IPS DF 6.9 (cell line): ENCODE measurements at regions not wholly inside any gene's neighbourhood (a gene's known extent, or its start where the extent isn't known, plus 50 kb on each side); places are given as distances from the start of the nearest gene placed in this dataset.

Source experiments
- DNase-seq: peaks from one replicate; pipeline ENCODE4 v3.0.0-alpha.2; 2013; ENCODE audit warnings: low read depth, low spot score
- H3K27ac ChIP-seq: one replicate; pipeline ENCODE4 v1.5.1; 2013; ENCODE audit warnings: low read length, control low read depth
- H3K27me3 ChIP-seq: 2 replicates; pipeline ENCODE4 v1.6.1; 2013; ENCODE audit warnings: mild to moderate bottlenecking, low read length; ENCODE audit not compliant: control insufficient read depth, insufficient read depth
- H3K36me3 ChIP-seq: 2 replicates; pipeline ENCODE4 v1.6.1; 2013; ENCODE audit warnings: low read length; ENCODE audit not compliant: control insufficient read depth, insufficient read depth
- H3K4me1 ChIP-seq: 2 replicates; pipeline ENCODE4 v1.6.1; 2013; ENCODE audit warnings: low read length; ENCODE audit not compliant: control insufficient read depth, insufficient read depth
- H3K4me3 ChIP-seq: 2 replicates; pipeline ENCODE4 v1.5.1; 2013; ENCODE audit warnings: mild to moderate bottlenecking, low read length
- H3K9me3 ChIP-seq: 2 replicates; pipeline ENCODE4 v1.6.1; 2013; ENCODE audit warnings: low read length, inconsistent platforms; ENCODE audit not compliant: control insufficient read depth, insufficient read depth
- WGBS: extraction: QIAGEN DNeasy Blood & Tissue Kit; methylation state at CpG from one replicate; pipeline ENCODE4 v1.1.7; 2013; ENCODE audit warnings: mixed read lengths, missing lambda C conversion rate; ENCODE audit not compliant: insufficient read length, insufficient coverage; 5-methylcytosine and 5-hydroxymethylcytosine counted together

DNA sequence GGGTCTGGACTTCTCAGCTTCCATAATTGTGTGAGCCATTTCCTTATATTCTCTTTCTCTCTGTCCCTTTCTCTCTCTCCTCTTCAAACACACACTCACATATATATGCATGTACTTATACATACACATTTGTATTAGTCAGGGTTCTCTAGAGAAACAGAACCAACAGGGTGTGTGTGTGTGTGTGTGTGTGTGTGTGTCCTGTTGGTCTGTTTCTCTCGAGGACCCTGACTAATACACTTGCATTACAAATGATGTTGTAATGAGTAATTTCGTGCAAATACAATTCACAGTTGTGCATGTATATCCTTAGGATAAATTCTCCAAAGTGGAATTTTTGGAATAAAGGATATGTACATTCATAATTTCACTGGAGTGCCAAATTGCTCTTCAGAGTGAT, 115.3 kb downstream of the NPIPB5 start:
- H3K4me3 ChIP-seq: no peak overlapping the region
- no peak for DNase-seq
- H3K4me1 ChIP-seq: no peaks in the 10 kb centered on the region
- H3K27ac ChIP-seq: no peak overlapping the region
- no peaks in the 10 kb centered on the region for H3K9me3 ChIP-seq
- H3K36me3 ChIP-seq: no peaks in the 10 kb centered on the region
- WGBS: no CpG with 5 or more reads among the region's 2 CpGs
- no peaks in the 10 kb centered on the region for H3K27me3 ChIP-seq

DNA sequence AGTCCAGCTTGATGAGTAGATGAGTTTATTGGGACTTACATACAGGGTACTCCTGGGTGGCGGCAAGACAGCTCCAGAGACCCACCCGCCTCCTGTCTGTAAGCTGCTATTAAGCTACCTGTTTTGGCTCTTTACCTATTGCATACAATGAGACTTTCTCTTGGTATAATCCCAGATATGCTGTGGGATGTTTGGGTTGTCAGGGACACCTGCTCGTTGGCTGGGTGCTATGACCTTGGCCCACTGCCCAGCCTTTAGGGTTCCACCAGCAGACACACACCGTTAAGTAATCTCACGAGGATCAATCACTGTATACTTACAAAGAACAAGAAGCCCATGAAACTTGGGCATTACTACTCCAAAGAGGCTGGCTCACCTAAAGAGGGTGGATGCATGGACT, 116.4 kb downstream of the NPIPB5 start:
- H3K36me3 ChIP-seq: no peaks in the 10 kb centered on the region
- H3K27ac ChIP-seq: no peak overlapping the region
- H3K9me3 ChIP-seq: no peaks in the 10 kb centered on the region
- H3K4me3 ChIP-seq: no peak overlapping the region
- H3K27me3 ChIP-seq: no peaks in the 10 kb centered on the region
- H3K4me1 ChIP-seq: no peaks in the 10 kb centered on the region
- WGBS: no CpG with 5 or more reads among the region's 5 CpGs
- no peak for DNase-seq

DNA sequence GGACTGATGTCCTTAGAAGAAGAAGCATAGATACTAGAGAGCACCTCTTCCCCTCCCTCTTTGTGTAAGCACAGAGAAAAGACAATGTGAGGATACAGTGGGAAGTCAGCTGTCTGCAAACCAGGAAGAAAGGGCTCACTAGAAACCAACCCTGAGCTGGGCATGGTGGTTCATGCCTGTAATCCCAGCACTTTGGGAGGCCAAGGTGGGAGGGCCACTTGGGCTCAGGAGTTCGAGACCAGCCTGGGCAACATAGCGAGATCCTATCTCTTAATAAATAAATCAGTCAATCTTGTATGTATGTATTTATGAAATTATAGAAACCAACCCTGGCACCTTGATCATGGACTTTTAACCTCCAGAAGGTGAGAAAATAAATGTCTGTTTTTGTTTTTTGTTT, 118.3 kb downstream of the NPIPB5 start:
- H3K4me1 ChIP-seq: peaks cover 4% of the 10 kb centered on the region
- no peaks in the 10 kb centered on the region for H3K27me3 ChIP-seq
- H3K9me3 ChIP-seq: no peaks in the 10 kb centered on the region
- DNase-seq: no peak
- H3K4me3 ChIP-seq: no peak overlapping the region
- no CpG with 5 or more reads among the region's 2 CpGs for WGBS
- no peaks in the 10 kb centered on the region for H3K36me3 ChIP-seq
- no peak overlapping the region for H3K27ac ChIP-seq

DNA sequence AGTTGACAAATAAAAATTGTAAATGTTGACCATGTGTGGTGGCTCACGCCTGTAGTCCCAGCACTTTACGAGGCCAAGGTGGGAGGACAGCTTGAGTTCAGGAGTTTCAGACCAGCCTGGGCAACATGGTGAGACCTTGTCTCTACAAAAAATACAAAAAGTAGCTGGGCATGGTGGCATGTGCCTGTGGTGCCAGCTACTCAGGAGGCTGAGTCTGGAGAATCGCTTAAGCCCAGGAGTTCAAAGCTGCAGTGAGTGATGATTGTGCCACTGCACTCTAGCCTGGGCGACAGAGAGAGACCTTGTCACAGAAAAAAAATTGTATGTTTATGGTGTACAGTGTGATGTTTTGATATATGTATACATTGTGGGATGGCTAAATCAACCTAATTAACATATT, 119.6 kb downstream of the NPIPB5 start:
- no peaks in the 10 kb centered on the region for H3K9me3 ChIP-seq
- H3K4me1 ChIP-seq: peaks cover 4% of the 10 kb centered on the region
- H3K27ac ChIP-seq: no peak overlapping the region
- H3K36me3 ChIP-seq: no peaks in the 10 kb centered on the region
- no peak overlapping the region for H3K4me3 ChIP-seq
- DNase-seq: no peak
- WGBS: no CpG with 5 or more reads among the region's 4 CpGs
- no peaks in the 10 kb centered on the region for H3K27me3 ChIP-seq

DNA sequence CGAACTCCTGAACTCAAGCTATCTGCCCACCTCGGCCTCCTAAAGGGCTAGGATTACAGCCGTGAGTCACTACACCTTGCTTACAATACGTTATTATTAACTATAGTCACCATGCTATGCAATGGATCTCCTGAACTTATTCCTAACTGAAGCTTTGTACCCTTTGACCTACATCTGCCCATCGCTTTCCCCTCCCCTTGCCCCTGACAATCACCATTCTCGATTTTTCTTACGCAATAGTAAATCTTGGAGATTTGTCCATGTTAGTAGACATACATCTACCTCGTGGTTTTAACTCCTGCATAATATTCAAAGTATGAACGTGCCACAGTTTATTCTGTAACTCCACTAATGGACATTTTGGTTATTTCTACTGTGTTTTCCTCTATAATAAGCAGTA, 120.6 kb downstream of the NPIPB5 start:
- no peaks in the 10 kb centered on the region for H3K9me3 ChIP-seq
- DNase-seq: no peak

DNA sequence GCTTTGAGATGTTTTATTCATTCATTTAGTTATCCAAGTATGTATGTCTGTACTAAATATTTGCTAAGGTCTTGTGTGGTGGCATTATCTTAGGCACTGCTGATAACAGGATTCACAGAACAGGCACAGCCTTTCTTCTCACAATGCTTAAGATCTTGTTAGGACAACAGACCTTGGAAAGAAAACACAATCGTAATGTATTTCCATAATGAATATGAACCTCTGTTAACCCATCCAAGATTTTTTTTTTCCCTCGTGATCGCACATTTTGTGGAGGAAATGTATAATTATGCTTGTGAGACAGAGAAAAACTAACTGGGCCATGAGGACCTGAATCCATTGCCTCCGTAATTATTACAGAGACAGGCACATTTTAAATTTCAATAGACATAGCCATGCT, 121.9 kb downstream of the NPIPB5 start:
- WGBS: no CpG with 5 or more reads among the region's 4 CpGs
- no peak overlapping the region for H3K27ac ChIP-seq

More for the DNA sequence above, 120.6 kb downstream of the NPIPB5 start:
- H3K36me3 ChIP-seq: no peaks in the 10 kb centered on the region
- WGBS: 100% methylated on average over 2 of the region's 9 CpGs
- H3K4me1 ChIP-seq: peaks cover 8% of the 10 kb centered on the region
- H3K27ac ChIP-seq: no peak overlapping the region
- H3K4me3 ChIP-seq: no peak overlapping the region
- H3K27me3 ChIP-seq: no peaks in the 10 kb centered on the region

DNA sequence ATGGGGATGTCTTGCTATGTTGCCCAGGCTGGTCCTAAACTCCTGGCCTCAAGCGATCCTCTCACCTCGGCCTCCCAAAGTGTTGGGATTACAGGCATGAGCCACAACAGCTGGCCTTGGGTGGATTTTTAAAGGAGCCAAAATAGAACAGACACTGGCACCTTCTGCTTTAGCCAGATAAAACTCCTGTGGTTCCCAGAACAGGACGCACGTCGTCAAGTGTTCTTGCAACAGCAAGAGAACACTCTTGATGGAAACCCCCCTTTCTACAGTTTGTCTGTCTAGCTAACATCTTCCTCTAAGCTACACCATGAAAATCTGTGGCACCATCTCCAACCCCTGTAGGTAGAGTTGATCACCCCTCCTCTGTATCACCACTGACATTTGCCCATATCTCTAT, 122.6 kb downstream of the NPIPB5 start:
- no peaks in the 10 kb centered on the region for H3K27me3 ChIP-seq

More for the DNA sequence above, 121.9 kb downstream of the NPIPB5 start:
- H3K27me3 ChIP-seq: no peaks in the 10 kb centered on the region
- no peak for DNase-seq
- H3K4me1 ChIP-seq: peaks cover 8% of the 10 kb centered on the region
- H3K36me3 ChIP-seq: no peaks in the 10 kb centered on the region
- H3K9me3 ChIP-seq: no peaks in the 10 kb centered on the region
- no peak overlapping the region for H3K4me3 ChIP-seq

DNA sequence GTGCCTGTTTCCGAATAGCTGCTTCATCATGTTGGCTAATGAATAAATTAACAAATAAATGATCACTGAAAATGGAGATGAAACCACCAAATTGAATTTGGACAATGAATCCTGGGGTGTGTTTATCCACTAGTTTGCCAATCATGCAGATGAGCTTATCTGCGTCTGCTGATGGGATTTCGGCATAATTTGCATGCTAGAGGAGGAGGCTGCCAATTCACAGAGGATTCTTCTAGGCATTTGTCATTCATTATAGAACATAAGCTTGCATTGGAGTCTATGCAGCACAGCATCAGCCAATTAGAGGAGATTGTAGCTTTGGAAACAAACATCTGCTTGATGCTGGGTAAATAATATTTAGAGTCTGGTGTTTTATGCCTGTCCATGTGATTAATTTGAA, 123.1 kb downstream of the NPIPB5 start:
- H3K9me3 ChIP-seq: no peaks in the 10 kb centered on the region
- no peak overlapping the region for H3K4me3 ChIP-seq
- no CpG with 5 or more reads among the region's 3 CpGs for WGBS
- no peaks in the 10 kb centered on the region for H3K27me3 ChIP-seq
- peak overlapping the region; percentile 87 for H3K27ac ChIP-seq
- DNase-seq: no peak
- no peaks in the 10 kb centered on the region for H3K36me3 ChIP-seq
- H3K4me1 ChIP-seq: peaks cover 8% of the 10 kb centered on the region

More for the DNA sequence above, 122.6 kb downstream of the NPIPB5 start:
- Histone ChIP-seq H3K27ac (peak overlapping the region; percentile 87), H3K36me3 (no peaks in the 10 kb centered on the region), H3K4me3 (no peak overlapping the region), H3K9me3 (no peaks in the 10 kb centered on the region), H3K4me1 (peaks cover 8% of the 10 kb centered on the region)
- WGBS: no CpG with 5 or more reads among the region's 5 CpGs
- DNase-seq: no peak

DNA sequence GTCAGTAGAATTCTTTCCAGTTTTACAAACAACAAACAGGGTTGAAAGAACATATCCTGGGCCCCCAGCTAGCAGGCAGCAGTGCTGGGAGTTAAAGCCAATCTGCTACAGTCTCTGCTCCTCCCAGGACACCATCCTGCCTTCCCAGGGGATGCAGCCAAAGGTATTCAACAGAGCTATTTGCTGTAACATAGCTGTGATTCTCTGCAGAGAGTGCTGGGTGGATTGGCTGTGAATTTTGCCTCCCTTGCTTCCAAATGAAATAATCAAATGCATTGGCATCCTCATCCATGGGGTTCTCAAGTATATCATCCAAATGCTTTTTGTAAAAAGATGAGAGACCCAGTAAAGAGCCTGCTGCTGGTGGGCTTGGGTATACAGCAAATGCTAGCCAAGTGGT, 124.3 kb downstream of the NPIPB5 start:
- H3K4me3 ChIP-seq: no peak overlapping the region

DNA sequence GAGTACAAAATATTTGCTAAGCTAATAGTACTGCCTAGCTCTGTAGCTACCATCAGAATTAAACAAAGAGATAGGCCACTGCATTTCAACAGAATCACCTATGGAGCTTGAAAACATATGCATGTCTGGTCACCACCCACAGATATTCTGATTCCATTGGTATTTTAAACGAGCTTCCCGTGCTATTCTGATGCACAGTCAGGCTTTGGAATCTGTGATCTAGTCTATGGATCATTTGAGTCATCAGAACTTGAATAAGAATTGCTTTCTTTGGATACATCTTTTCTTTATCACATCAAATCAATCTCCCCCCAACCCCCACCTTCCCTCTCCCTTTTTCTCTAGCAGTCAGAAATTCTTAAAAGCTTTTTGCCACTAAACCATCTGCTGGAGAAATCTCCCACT, 124.7 kb downstream of the NPIPB5 start:
- no peaks in the 10 kb centered on the region for H3K9me3 ChIP-seq
- H3K36me3 ChIP-seq: no peaks in the 10 kb centered on the region
- no peak overlapping the region for H3K4me3 ChIP-seq
- WGBS: no CpG with 5 or more reads among the region's 2 CpGs
- peaks cover 8% of the 10 kb centered on the region for H3K4me1 ChIP-seq
- no peaks in the 10 kb centered on the region for H3K27me3 ChIP-seq
- peak; percentile 92 for DNase-seq
- peak overlapping the region; percentile 87 for H3K27ac ChIP-seq

More for the DNA sequence above, 124.3 kb downstream of the NPIPB5 start:
- peak overlapping the region; percentile 87 for H3K27ac ChIP-seq
- no peaks in the 10 kb centered on the region for H3K27me3 ChIP-seq
- peaks cover 8% of the 10 kb centered on the region for H3K4me1 ChIP-seq
- no peaks in the 10 kb centered on the region for H3K9me3 ChIP-seq
- no peaks in the 10 kb centered on the region for H3K36me3 ChIP-seq
- peak; percentile 76 for DNase-seq

DNA sequence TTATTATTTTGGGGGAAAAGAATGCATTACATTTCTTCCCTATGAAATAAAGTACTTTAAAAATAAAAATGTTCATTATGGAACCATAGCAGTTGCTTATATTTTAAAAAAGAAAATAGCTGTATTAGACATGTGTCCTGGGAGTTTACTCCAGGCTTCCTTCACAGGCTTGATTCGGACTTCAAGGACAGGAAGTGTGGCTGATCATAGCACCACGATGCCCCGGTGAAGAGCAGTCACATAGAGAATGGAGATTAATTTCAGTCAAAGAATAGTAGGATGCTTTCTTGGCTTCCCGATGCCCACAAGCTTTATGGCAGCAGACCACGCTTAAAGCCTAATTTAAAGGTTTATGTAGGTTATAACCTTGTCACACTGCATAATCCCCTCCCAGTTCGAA, 125.1 kb downstream of the NPIPB5 start:
- no peaks in the 10 kb centered on the region for H3K27me3 ChIP-seq

More for the DNA sequence above, 125.1 kb downstream of the NPIPB5 start:
- DNase-seq: no peak
- Histone ChIP-seq H3K9me3 (no peaks in the 10 kb centered on the region), H3K27ac (peak overlapping the region; percentile 97), H3K36me3 (no peaks in the 10 kb centered on the region), H3K4me3 (no peak overlapping the region), H3K4me1 (peaks cover 8% of the 10 kb centered on the region)
- WGBS: no CpG with 5 or more reads among the region's 6 CpGs
